ENCODE measurements at regions not wholly inside any gene's neighbourhood (a gene's known extent, or its start where the extent isn't known, plus 50 kb on each side); places are given as distances from the start of the nearest gene placed in this dataset.
"Not testable (repeated sequence)": the region's sequence is repeated elsewhere in the genome, so short reads cannot be mapped to it uniquely, and the experiment has no call there.

DNA sequence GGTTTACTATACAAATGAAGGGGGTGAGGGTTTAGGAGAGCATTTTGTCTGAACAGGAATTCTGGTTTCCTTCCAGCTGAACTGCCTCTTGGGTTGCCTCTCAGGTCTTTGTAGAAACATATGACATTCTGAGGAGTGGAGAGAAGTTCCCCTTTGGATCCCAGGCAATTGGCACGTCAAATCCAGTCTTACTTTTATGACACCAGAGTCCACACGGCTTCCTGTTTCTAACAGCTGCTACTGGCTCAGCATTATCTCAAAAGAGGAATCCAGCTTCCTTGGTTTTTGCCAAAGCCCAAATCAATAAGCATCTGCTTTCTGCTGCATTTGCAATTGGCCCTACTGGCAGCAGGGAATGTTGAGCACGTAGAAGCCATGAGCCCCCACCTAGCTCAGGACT is 97.6 kb upstream of the FAM20A start:
- DNase-seq, result no peak

DNA sequence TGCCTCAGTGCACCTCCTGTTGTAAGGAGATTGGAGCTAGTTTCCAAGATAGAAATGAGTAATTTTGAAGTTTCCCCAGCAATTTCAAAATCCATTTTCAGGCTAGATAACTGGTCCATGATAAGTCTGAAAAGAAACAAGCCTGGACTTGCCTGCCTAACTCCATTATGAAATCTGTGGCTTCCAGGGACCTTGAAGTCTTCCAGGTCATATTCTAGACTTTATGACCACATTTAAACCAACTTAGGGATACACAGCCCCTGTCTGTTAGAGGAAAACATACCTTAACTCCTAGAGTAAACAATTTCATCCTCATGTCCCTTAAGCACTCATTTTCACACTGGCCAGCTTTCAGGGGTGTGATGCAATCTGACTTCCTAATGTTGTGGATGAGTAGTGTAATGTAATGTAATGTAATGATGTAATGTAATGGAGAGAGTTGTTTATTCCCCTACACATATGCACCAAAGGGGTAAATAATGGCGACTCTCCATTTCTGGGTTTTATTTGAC is 96.7 kb upstream of the FAM20A start:
- DNase-seq, result no peak

- DNase-seq, result no peak
Measured at GRCh38 chr17:68695659-68696058, 94.5 kb upstream of the FAM20A start.

- DNase-seq, result no peak
Measured at GRCh38 chr17:68694791-68695485, 93.8 kb upstream of the FAM20A start.

DNA sequence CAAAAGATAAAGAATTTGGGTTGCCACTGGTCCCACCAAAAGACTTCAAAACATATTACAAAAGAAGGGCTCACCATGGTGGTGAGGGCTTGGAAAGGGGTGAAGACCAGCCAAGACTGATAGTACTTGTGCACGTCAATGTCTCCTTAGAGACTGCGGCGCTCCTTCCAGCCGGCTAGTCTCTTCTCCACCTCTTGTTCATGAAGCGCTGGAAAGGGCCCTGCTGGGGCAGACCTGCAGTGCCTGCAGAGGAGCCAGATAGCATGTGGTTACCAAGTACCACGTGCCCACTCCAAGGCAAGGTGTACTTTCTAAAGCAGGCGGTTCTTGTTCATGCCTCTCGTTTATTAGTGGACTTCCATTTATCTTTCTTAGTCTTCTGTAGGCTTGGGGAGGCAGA is 92.7 kb upstream of the FAM20A start:
- no peak for DNase-seq

- DNase-seq, result no peak
Measured at GRCh38 chr17:68693466-68693865, 92.3 kb upstream of the FAM20A start.

GRCh38 chr17:68686108-68686988 is 85.2 kb upstream of the FAM20A start:
- DNase-seq, result no peak

GRCh38 chr17:68684949-68685357 is 83.8 kb upstream of the FAM20A start:
- no peak for DNase-seq

- no peak for DNase-seq
Measured at GRCh38 chr17:68682903-68683302, 81.7 kb upstream of the FAM20A start.

DNA sequence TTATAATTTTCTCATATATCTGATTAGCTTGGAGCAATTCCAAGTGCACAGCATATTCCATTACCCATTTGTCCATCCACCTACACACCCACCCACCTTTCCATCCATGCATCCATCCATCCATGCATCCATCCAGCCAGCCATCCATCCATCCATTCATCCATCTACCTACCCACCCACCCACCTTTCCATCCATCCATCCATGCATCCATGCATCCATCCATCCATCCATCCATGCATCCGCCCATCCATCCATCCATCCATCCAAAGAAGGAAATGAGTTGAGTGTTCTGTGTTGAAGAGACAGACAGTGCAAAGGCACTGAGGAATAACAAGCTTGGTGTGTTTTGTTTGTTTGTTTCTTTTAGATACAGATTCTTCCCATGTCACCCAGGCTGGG is 78.7 kb upstream of the FAM20A start:
- DNase-seq, result no peak

DNA sequence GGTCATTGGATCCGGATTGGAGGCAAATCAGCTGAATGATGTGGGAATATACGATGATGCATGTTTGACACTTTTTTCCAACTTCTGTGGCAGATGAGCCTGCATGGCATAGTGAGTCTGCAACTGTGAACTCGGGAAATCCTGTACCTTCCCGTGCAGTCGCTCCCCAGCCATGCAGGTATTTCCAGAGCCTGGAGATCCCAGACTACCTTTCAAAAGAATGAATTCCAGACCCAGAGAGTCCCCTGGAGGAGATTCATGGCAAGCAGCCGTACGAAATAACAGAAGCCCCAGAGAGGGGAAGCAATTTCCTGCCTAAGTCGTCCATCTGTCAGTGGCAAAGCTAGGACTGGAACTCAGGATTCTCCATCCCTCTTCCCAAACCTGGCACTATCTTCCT is 75.7 kb upstream of the FAM20A start:
- DNase-seq, result no peak

DNA sequence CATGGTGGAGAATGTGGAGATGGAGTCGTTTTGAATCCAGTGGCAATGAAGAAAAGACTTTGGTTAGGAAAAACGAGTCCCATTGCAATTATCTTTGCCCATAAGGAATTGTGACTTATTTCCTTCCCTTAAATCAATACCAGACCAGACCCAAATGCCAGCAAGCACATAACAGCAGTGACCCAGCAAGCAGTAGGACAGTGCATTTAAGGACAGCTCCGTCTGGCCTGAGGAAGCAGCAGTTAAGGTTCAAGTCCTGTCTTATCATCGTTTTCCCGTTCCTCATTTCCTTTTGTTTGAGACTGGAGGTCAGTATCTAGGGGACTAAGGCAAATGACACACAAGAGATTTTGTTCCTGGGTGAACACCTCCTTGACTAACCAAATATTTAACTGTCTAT is 74.6 kb upstream of the FAM20A start:
- DNase-seq, result no peak

DNA sequence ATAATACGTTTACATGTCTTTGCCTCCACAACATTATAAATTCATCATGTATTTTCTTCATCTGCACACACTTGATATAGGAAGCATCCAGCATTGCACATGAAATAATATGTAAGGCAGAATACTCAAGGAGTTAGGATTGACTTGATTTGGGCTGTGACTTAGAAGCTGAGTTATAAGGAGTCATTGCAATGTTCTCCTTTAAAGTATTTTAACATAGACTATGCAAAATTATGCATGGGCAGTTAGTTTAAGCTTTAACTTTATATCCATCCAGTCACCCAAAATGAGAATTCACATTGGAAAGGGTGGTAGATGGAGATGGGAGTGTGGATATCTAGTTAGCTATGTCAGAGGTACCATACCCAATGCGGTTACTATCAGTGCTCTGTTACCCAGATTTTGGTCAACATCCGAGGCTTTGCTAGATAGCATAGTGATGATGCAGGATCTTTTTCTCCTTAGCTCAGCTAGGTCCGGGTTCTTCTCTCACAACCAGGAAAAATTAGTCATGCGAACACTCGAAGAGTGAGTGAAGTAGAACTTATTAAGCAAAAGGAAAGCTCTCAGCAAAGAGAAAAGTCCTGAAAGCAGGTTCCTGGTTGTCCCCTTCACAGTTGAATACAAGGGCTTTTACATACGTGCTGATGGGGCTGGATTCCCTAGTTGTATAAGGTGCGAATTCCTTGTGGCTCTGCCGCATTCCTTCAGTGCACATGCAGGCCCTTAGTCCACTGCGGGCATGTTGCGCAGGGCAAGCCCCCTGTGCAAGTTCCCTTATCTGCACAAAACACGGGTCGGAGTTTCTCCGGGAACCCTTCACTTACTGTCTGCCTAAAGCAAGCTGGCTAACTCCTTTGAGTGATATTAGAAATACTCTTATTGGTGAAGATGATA is 73.1 kb upstream of the FAM20A start:
- no peak for DNase-seq

DNA sequence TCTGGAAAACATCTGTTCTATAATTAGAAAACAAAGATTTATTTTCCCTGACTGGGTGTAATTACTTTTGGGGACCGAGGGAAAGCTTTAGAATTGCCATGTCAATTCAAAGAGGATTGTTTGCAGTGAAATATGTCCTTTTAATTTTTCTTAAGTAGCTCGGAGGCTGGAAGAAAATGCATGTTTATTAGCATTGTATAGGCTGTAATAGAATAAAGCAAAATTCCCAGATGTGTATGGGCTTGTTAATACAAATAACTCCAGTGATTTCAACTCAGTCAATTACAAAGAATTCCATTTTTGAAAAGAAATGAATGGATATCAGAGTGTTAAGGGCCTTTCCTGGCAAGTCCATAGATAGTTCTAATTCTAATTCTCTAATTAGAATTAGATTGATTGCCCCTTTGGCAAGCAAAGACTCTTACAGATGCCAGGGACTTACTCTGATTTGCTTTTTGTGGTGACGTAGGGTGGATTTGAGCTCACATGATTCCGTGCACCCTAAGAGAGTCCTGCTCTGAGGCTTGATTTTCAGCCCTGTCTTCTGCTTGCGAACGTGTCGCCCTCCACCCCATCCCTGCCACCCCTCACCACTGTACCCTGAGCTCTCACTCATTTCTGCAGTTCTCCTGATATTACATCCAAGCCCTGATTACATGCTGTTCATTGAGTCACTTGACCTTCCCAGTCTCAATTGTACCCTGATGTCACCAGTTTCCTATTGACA is 70.0 kb upstream of the FAM20A start:
- DNase-seq, result no peak

- DNase-seq, result not testable (repeated sequence)
Measured at GRCh38 chr17:68666438-68666837, 65.3 kb upstream of the FAM20A start.

DNA sequence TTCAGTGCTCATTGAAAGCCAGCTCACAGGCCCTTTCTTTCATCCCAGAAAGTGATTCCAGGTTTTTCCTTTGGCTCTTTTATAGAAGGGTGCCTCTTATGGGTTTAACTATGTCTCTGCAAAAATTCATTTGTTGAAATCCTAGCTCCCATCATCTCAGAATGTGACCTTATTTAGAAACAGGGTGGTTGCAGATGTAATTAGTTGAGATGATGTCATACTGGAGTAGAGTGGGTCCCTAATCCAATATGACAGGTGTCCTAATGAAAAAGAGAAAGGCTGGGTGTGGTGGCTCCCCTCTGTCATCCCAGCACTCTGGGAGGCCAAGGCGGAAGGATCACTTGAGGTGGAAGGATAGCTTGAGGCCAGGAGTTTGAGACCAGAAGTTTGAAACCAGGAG is 64.2 kb upstream of the FAM20A start:
- no peak for DNase-seq

DNA sequence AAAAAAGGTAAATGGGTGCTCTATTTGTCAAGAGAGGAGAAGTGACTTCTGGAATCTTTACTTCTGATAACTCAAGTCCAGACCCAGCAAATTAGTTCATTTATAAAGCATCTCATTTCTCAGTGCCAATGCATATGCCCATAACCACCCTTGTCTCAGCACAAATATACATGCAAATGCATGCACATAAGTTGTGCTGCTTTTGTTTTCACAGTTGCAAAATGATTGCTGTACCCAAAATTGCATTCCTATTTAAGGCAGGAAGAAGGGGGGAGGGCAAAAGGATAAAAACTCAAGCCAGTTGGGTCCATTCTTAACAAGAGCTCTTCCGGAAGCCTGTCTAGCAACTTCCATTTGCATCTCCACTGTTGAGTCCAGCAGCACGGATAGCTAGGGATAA is 61.3 kb upstream of the FAM20A start:
- DNase-seq, result no peak

GRCh38 chr17:68662037-68662432 is 60.9 kb upstream of the FAM20A start:
- no peak for DNase-seq

DNA sequence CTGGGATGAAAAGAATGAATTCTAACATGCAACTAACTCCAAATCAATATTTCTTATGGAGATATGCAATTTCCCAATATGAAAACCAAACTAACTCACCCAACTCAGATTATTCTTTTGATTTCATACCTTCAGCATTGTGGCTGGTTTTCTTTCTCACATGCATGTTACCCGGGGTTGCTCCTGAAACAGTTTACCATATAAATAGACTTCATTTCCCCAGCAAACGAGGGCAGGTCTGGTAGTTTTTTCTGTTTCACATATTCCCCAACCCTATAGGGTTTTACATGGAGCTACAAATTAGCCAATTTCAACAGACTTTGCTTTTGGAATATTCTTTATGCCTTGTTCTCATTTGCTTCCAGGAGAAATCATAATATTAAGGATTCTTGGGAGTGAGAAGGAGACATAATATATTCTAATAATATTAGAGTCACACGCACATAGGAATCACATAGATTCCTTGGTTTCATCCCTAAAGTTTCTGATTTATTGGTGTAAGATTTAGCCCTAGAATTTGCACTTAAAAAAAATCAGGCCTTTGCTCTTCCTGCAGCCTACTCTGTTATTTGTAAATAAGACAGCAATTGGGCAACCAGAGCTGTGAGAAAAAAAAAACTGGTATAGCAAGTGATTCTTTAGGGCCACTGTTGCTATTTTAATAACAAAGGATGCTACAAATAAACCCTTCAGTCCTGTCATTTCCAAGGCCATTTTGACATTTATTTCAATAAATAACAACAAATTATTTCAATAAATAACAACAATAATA is 60.3 kb upstream of the FAM20A start:
- no peak for DNase-seq

DNA sequence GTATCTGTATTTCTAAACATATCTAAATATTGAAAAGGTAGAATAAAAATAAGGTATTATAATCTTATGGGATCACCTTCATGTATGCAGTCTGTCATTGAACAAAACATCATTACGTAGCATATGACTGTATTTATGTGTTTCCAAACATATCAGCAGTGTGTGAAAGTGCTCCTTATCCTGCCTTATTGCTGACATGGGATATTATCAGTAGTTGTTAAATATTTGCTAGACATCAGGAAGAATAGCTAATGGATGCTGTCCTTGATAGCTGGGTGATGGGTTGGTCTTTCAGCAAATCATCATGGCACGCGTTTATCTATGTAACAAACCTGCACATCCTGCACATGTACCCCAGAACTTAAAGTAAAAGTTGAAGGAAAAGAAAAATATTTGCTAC is 59.1 kb upstream of the FAM20A start:
- no peak for DNase-seq

DNA sequence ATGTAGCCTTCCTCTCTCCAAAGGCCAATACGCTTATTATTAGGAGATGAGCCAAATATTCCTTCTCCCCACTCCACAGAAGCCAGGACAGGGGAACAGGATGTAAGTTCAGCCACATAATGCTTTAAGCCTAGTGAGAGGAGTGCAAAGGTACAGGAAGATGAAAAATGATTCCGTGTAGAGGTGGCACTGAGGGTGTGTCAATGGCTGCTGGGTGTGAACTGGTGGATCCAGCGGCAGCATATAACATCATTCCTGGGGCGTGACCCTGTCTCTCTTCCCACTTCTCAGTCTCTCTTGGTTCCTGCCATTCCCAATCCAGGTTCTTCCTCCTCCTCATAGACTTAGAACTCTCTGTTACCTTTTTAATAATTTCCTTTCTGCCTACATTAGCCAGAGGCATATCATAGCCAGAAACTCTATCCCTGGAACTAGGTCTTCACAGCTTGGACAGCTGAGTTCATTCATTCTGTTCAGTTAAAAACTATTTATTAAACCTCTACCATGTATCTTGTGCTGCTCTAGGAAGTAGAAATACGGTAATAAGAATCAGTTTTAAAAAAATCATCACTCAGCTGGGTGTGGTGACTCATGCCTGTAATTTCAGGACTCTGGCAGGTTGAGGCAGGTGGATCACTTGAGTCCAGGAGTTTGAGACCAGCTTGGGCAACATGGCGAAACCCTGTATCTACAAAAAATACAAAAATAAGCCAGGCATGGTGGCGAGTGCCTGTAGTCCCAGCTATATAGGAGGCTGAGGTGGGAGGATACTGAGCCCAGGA is 58.0 kb upstream of the FAM20A start:
- no peak for DNase-seq
